Lung (tissue), 9 donors: ENCODE measurements at regions not wholly inside any gene's neighbourhood (a gene's known extent, or its start where the extent isn't known, plus 50 kb on each side); places are given as distances from the start of the nearest gene placed in this dataset.
"Not testable (repeated sequence)": the region's sequence is repeated elsewhere in the genome, so short reads cannot be mapped to it uniquely, and the experiment has no call there.

Experiments used
- ATAC-seq: fragments of 200-7000 bp; cut with Tn5 transposase; one replicate; pipeline ENCODE4 v1.9.1; 2020; ENCODE audit warnings: moderate number of reproducible peaks; ENCODE audit not compliant: insufficient read depth, low FRiP score
- DNase-seq, 3 donors: peaks; one replicate each; pipeline ENCODE4 v3.0.0-alpha.2; 2013 to 2017
- H3K27ac ChIP-seq, 2 donors: one replicate each; pipeline ENCODE4 v1.5.1; 2013; ENCODE audit warnings: mild to moderate bottlenecking in 2 of 2, moderate library complexity in 2 of 2, control low read depth in 1 of 2, inconsistent platforms in 1 of 2, low read depth in 1 of 2, low read length in 1 of 2
- H3K27me3 ChIP-seq, 3 donors: one replicate each; pipeline ENCODE4 v1.5.1; 2013; ENCODE audit warnings: low read length in 2 of 3; ENCODE audit not compliant: control insufficient read depth in 3 of 3, insufficient read depth in 3 of 3
- H3K36me3 ChIP-seq, 4 donors: one replicate each; pipeline ENCODE4 v1.5.1; 2013; ENCODE audit warnings: low read length in 4 of 4, mild to moderate bottlenecking in 1 of 4, moderate library complexity in 1 of 4; ENCODE audit not compliant: control insufficient read depth in 4 of 4, insufficient read depth in 4 of 4
- H3K4me1 ChIP-seq, 5 donors: one replicate each; pipeline ENCODE4 v1.5.1; 2013; ENCODE audit warnings: low read length in 5 of 5, mild to moderate bottlenecking in 2 of 5, moderate library complexity in 1 of 5; ENCODE audit not compliant: control insufficient read depth in 5 of 5, insufficient read depth in 5 of 5
- H3K4me3 ChIP-seq: one replicate; pipeline ENCODE4 v1.5.1; 2013; ENCODE audit warnings: mild to moderate bottlenecking, control low read depth, moderate library complexity
- H3K9ac ChIP-seq, 2 donors: one replicate each; pipeline ENCODE4 v1.5.1; 2013; ENCODE audit warnings: low read length in 2 of 2, control low read depth in 1 of 2; ENCODE audit not compliant: insufficient read depth in 1 of 2
- H3K9me3 ChIP-seq, 4 donors: one replicate each; pipeline ENCODE4 v1.5.1; 2013; ENCODE audit warnings: low read length in 3 of 4, mild to moderate bottlenecking in 1 of 4, moderate library complexity in 1 of 4; ENCODE audit not compliant: control insufficient read depth in 4 of 4, insufficient read depth in 3 of 4
- WGBS, 2 donors: extraction: QIAGEN DNeasy Blood & Tissue Kit; methylation state at CpG; one replicate each; pipeline ENCODE4 v1.1.7; 2013; 5-methylcytosine and 5-hydroxymethylcytosine counted together
- donor health status: Bipolar disorder and iron deficiency.
- donor health status: healthy.
- donor health status: DM: yes; HTN: yes; CAD: no.

DNA sequence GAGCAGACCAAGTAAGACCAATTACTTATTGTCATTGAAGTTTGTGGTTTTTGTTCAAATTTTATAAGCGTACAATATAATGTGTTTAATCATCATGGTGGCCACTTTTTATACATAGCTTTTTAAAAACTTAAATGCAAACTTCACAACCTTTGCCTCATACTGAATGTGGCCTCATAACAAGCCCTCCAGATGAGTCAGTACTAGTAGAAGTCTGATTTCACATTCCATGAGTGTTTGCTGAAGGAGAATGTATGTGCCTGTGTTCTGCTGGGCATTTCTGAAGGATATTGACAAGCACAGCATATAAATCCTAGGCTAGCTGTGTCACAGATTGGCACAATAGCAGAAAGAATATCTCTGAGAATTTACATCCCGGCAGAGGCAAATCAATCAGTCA, 506.4 kb downstream of the TUBA3C start:
- 69 to 79% methylated on average over 2 of the region's 2 CpGs for WGBS, 2 donors
- H3K4me1 ChIP-seq, H3K9ac ChIP-seq, H3K27me3 ChIP-seq, ATAC-seq, H3K36me3 ChIP-seq, H3K27ac ChIP-seq, DNase-seq, H3K4me3 ChIP-seq, H3K9me3 ChIP-seq: not testable (repeated sequence)

DNA sequence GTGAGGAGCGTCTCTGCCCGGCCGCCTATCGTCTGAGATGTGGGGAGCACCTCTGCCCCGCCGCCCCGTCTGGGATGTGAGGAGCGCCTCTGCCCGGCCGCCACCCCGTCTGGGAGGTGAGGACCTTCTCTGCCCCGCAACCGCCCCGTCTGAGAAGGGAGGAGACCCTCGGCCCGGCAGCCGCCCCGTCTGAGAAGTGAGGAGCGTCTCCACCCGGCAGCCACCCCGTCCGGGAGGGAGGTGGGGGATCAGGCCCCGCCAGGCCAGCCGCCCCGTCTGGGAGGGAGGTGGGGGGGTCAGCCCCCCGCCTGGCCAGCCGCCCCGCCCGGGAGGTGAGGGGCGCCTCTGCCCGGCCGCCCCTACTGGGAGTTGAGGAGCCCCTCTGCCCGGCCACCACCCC, 507.8 kb downstream of the TUBA3C start:
- H3K9me3 ChIP-seq, H3K9ac ChIP-seq, H3K36me3 ChIP-seq, DNase-seq, H3K4me3 ChIP-seq, H3K4me1 ChIP-seq, H3K27me3 ChIP-seq, ATAC-seq, H3K27ac ChIP-seq: not testable (repeated sequence)
- WGBS, 2 donors: 94 to 95% methylated on average over 25 to 29 of the region's 33 CpGs

DNA sequence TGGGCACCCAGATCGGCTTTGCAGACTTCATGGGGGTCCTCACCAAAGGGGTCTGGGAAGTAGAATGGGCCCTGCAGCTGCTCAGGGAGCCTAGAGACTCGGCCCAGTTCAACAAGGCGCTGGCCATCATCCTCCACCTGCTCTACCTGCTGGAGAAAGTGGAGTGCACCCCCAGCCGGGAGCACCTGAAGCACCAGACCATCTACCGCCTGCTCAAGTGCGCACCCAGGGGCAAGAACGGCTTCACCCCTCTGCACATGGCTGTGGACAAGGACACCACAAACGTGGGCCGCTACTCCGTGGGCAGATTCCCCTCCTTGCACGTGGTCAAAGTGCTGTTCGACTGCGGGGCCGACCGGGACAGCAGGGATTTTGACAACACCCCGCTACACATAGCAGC, 515.0 kb downstream of the TUBA3C start:
- not testable (repeated sequence) for H3K27ac ChIP-seq, H3K27me3 ChIP-seq, H3K9me3 ChIP-seq, H3K4me3 ChIP-seq, H3K36me3 ChIP-seq, ATAC-seq, DNase-seq, H3K9ac ChIP-seq, H3K4me1 ChIP-seq
- WGBS, 2 donors: 90 to 91% methylated on average over 12 to 16 of the region's 16 CpGs

DNA sequence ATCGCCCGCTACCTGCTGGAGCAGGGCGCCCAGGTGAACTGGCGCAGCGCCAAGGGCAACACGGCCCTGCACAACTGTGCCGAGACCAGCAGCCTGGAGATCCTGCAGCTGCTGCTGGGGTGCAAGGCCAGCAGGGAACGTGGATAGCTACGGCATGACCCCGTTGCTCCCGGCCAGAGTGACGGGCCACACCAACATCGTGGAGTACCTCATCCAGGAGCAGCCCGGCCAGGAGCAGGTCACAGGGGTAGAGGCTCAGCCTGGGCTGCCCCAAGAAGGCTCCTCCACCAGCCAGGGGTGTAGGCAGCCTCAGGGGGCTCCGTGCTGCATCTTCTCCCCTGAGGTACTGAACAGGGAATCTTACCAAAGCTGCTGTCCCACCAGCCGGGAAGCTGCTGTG, 515.9 kb downstream of the TUBA3C start:
- WGBS, 2 donors: 90 to 93% methylated on average over 9 to 11 of the region's 16 CpGs
- ATAC-seq, DNase-seq: not testable (repeated sequence)

DNA sequence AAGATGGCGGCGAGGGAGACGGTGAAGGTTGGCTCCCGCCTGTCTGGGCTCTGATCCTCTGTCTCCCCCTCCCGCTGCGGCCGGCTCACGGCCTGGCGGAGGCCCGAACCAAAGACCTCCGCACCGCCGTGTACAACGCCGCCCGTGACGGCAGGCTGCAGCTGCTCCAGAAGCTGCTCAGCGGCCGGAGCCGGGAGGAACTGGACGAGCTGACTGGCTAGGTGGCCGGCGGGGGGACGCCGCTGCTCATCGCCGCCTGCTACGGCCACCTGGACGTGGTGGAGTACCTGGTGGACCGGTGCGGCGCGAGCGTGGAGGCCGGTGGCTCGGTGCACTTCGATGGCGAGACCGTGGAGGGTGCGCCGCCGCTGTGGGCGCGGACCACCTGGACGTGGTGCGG, 516.5 kb downstream of the TUBA3C start:
- 86 to 87% methylated on average over 42 to 46 of the region's 46 CpGs for WGBS, 2 donors
- not testable (repeated sequence) for H3K9me3 ChIP-seq, DNase-seq, H3K4me3 ChIP-seq, H3K9ac ChIP-seq, H3K36me3 ChIP-seq, ATAC-seq, H3K27me3 ChIP-seq, H3K27ac ChIP-seq, H3K4me1 ChIP-seq

More for the DNA sequence above, 515.9 kb downstream of the TUBA3C start:
- H3K27ac ChIP-seq, H3K4me3 ChIP-seq, H3K27me3 ChIP-seq, H3K36me3 ChIP-seq, H3K4me1 ChIP-seq, H3K9ac ChIP-seq, H3K9me3 ChIP-seq: not testable (repeated sequence)

DNA sequence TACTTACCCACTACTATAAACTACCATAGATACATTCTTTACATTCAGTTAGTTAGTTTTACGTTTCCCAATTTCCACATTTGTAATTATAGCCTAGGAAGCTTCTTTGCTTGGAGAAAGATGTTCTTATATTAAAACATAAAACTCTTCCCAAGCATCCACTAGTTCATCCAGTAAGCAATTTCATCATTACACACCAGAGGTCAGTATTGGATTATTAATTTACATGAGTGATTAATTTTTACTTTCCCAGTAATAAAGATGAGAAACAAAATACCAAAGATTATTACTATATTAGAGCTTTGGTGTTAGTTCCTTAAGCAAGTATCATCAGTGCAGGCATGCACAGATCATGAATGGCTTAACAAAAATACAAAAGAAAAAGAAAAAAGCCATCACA, 518.4 kb downstream of the TUBA3C start:
- no CpG with 5 or more reads among the region's 1 CpG for WGBS, 2 donors

DNA sequence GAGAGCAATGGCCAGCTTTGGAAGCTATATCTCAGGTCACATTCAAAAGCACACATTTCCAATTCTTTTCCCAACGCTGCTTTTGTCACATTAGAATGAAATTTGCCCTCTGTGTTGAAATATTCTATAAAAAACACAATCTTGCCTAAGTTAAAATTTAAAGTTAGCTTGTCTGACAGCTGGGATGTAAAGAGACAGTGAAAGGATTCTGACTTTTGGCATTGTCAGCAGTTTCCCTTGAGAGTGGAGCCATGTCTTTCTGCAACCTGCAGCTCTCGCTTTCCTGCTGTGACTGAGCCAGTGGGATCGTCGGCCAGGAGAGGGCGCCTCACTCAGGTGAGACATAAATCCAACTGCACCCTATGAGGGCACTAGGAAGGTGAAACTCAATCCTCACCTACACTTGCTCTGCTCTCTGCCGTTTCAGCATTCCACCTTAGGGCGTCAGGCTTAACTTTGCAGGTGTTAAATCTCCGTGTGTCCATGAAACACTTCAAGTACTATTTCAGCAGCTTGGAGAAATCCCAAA, 537.9 kb downstream of the TUBA3C start:
- not testable (repeated sequence) for H3K4me3 ChIP-seq, DNase-seq, H3K27me3 ChIP-seq, H3K4me1 ChIP-seq, H3K9me3 ChIP-seq, ATAC-seq, H3K36me3 ChIP-seq, H3K27ac ChIP-seq, H3K9ac ChIP-seq
- WGBS, 2 donors: 27 to 42% methylated on average over 7 to 8 of the region's 8 CpGs

More for the DNA sequence above, 518.4 kb downstream of the TUBA3C start:
- not testable (repeated sequence) for H3K9ac ChIP-seq, H3K9me3 ChIP-seq, H3K27me3 ChIP-seq, H3K36me3 ChIP-seq, H3K4me1 ChIP-seq, H3K27ac ChIP-seq, ATAC-seq, H3K4me3 ChIP-seq, DNase-seq

DNA sequence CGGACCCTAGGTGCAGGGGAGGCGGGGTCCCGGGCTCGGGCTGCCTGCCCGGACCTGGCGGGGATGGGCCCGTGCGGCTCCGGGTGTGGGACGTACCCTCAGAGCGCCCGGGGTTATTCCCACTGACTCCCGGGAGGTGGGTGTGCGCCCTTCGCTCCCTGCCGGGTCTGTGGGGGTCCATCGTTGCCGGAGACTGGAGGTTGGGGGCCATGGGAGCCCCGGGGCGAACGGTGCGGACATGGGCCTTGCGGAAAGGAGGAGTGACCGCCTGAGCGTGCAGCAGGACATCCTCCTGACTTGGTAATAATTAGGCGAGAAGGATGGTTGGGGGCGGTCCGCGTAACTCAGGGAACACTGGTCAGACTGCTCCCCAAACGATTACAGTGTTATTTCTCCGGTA, 552.7 kb downstream of the TUBA3C start:
- not testable (repeated sequence) for H3K4me1 ChIP-seq, ATAC-seq, H3K9ac ChIP-seq, H3K9me3 ChIP-seq, H3K27ac ChIP-seq, DNase-seq, H3K4me3 ChIP-seq, H3K27me3 ChIP-seq, H3K36me3 ChIP-seq
- WGBS, 2 donors: 51 to 52% methylated on average over 13 to 24 of the region's 31 CpGs
